Caco-2 (cell line): ENCODE measurements at regions not wholly inside any gene's neighbourhood (a gene's known extent, or its start where the extent isn't known, plus 50 kb on each side); places are given as distances from the start of the nearest gene placed in this dataset.

ENCODE experiments used
- BruUV-seq: library from RNA; stranded (reverse); fragments of 400-500 nt; replicated peaks from 2 replicates; lab custom pipeline; 2021; lab: Mats Ljungman, UMichigan
- CTCF ChIA-PET: fragments of 300-600 bp; sonication (Branson Sonifier 250); formaldehyde crosslinking; loops from one replicate; lab custom pipeline; 2022; ENCODE audit warnings: antibody characterized with exemption; lab: Charles Lee
- POLR2A ChIA-PET: fragments of 300-600 bp; sonication (Branson Sonifier 250); formaldehyde crosslinking; loops from one replicate; lab custom pipeline; 2022; ENCODE audit warnings: antibody characterized with exemption; lab: Charles Lee
- DNase-seq, 2 experiments: peaks; one replicate each; pipeline versions ENCODE4 v3.0.0 to v3.0.0-alpha.2; 2020 to 2022
- H3K27me3 ChIP-seq: replicated peaks from 2 replicates; pipeline ENCODE4 v1.6.0; 2011; ENCODE audit warnings: low read length; ENCODE audit not compliant: control insufficient read depth, insufficient read depth
- H3K36me3 ChIP-seq: 2 replicates; pipeline ENCODE4 v1.5.1; 2011; ENCODE audit warnings: low read length; ENCODE audit not compliant: control insufficient read depth, insufficient read depth
- H3K4me1 ChIP-seq: fragments of 250-450 bp; sonication (Bioruptor Pico); 2 replicates; pipeline ENCODE4 v1.5.1; 2020; ENCODE audit warnings: mild to moderate bottlenecking
- H3K4me3 ChIP-seq: 2 replicates; pipeline ENCODE4 v1.5.1; 2011; ENCODE audit warnings: low read depth, mild to moderate bottlenecking, control low read depth, low read length
- H3K9me3 ChIP-seq: fragments of 250-450 bp; sonication (Bioruptor Pico); 2 replicates; pipeline ENCODE4 v1.5.1; 2020; ENCODE audit warnings: mild to moderate bottlenecking, moderate library complexity
- H3K27ac Mint-ChIP-seq: one replicate; pipeline ENCODE4 v1.8.0; 2022; ENCODE audit warnings: mixed read lengths; ENCODE audit not compliant: unreplicated experiment
- H3K27me3 Mint-ChIP-seq: one replicate; pipeline ENCODE4 v1.8.0; 2022; ENCODE audit warnings: mixed read lengths; ENCODE audit not compliant: insufficient read depth, unreplicated experiment
- H3K36me3 Mint-ChIP-seq: one replicate; pipeline ENCODE4 v1.8.0; 2022; ENCODE audit warnings: mild to moderate bottlenecking, mixed read lengths; ENCODE audit not compliant: insufficient read depth, unreplicated experiment
- H3K4me1 Mint-ChIP-seq: one replicate; pipeline ENCODE4 v1.8.0; 2022; ENCODE audit warnings: low read depth, mixed read lengths; ENCODE audit not compliant: unreplicated experiment
- H3K4me3 Mint-ChIP-seq: one replicate; pipeline ENCODE4 v1.8.0; 2022; ENCODE audit warnings: mild to moderate bottlenecking, moderate library complexity, mixed read lengths; ENCODE audit not compliant: unreplicated experiment
- H3K9me3 Mint-ChIP-seq: one replicate; pipeline ENCODE4 v1.8.0; 2022; ENCODE audit warnings: mixed read lengths; ENCODE audit not compliant: unreplicated experiment
- intact Hi-C: fragments of 100-400 bp; cut with micrococcal nuclease; formaldehyde crosslinking; loops from one replicate; pipeline ENCODE4 v1.10.0; 2022; ENCODE audit not compliant: unreplicated experiment
- TF ChIP-seq, protein P1 (sequence below), 2 experiments: fragments of 200-600 bp in 1 of 2; IDR thresholded peaks; 1 replicate in 1 of 2; 2 replicates in 1 of 2; pipeline versions ENCODE4 v1.5.1 to v1.8.0; 2011 to 2022; ENCODE audit warnings: antibody characterized with exemption in 1 of 2, control low read depth in 1 of 2, inconsistent platforms in 1 of 2, low read depth in 1 of 2, low read length in 1 of 2, mild to moderate bottlenecking in 1 of 2, moderate library complexity in 1 of 2; ENCODE audit not compliant: insufficient read depth in 1 of 2, severe bottlenecking in 1 of 2, unreplicated experiment in 1 of 2

GRCh38 chr1:8267307-8267706 is 50.6 kb upstream of the SLC45A1 start:
- Mint-ChIP-seq H3K36me3 (no peaks in the 10 kb centered on the region), H3K9me3 (no peaks in the 10 kb centered on the region), H3K4me1 (peaks cover 20% of the 10 kb centered on the region), H3K4me3 (no peak overlapping the region), H3K27me3 (no peaks in the 10 kb centered on the region), H3K27ac (peak overlapping the region; percentile 13)
- no peak for DNase-seq
- Histone ChIP-seq H3K27me3 (no peaks in the 10 kb centered on the region), H3K9me3 (no peaks in the 10 kb centered on the region), H3K4me3 (no peak overlapping the region), H3K36me3 (no peaks in the 10 kb centered on the region), H3K4me1 (peaks cover 20% of the 10 kb centered on the region)
- CTCF ChIA-PET: interaction anchor here (0.6 kb wide), 1 partner anchor 262 kb away, joined by 4 read pairs; no protein-coding TSS in a partner anchor
- TF ChIP-seq, protein P1, sequence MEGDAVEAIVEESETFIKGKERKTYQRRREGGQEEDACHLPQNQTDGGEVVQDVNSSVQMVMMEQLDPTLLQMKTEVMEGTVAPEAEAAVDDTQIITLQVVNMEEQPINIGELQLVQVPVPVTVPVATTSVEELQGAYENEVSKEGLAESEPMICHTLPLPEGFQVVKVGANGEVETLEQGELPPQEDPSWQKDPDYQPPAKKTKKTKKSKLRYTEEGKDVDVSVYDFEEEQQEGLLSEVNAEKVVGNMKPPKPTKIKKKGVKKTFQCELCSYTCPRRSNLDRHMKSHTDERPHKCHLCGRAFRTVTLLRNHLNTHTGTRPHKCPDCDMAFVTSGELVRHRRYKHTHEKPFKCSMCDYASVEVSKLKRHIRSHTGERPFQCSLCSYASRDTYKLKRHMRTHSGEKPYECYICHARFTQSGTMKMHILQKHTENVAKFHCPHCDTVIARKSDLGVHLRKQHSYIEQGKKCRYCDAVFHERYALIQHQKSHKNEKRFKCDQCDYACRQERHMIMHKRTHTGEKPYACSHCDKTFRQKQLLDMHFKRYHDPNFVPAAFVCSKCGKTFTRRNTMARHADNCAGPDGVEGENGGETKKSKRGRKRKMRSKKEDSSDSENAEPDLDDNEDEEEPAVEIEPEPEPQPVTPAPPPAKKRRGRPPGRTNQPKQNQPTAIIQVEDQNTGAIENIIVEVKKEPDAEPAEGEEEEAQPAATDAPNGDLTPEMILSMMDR (IDR thresholded peaks at IDR 0.05; ENCODE audit: insufficient read depth in 1 of 2, low read depth in 1 of 2, low read length in 1 of 2, severe bottlenecking in 1 of 2, unreplicated experiment in 1 of 2): no peak
- POLR2A ChIA-PET: no interaction called here
- BruUV-seq: no TSS peak
- intact Hi-C loops: no loop called here

DNA sequence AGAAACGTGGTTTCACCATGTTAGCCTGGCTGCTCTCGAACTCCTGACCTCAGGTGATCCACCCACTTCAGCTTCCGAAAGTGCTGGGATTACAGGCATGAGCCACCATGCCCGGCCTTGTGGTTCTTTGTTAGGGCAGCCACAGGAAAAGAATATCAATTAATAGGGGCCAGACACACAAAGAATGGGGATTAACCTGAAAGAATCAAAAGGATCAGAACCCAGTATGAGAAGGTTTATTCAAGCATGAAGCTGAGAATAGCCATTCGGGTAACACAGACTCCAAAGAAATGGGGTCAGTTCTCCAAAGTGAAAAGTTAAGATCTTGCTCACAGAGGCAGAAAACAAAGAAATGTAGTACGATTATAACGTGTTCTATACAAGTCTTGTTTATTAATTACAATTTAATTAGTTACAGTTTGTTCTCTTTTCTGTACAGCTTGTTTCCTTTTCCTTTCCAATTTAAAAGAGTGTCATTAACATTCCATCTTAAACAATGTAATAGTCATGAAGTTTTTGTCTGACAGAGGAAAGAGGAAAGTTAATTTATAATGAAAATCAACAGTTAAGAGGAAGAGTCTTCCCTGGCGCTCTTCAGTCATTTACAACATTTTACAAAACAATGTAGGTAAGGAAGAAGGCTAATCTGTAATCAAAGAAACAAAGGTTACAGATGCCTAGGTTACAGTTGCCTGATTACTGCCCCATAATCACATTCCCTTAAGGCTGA is 51.3 kb upstream of the SLC45A1 start:
- BruUV-seq: no TSS peak

DNA sequence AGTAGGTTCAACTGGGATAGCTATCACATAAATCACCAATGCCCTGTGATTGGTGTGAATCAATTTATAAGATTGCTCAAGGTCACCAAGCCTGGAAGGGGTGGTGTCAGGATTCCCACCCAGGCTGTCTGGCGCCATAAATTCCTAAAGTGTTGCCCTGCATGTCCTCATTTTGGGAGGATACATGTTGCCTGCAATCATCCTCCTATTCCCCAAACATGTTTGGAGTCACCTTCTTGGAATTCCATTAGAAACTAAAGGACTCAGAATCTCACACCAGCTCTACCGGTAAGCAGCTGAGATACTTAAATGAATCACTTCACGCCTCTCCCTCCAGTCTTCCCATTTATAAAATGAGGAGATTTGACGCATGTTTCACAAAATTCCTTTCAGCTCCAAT is 54.1 kb upstream of the SLC45A1 start:
- H3K36me3 Mint-ChIP-seq: no peaks in the 10 kb centered on the region
- no peaks in the 10 kb centered on the region for H3K9me3 ChIP-seq
- no peaks in the 10 kb centered on the region for H3K36me3 ChIP-seq
- BruUV-seq: no TSS peak
- H3K4me3 ChIP-seq: no peak overlapping the region
- ChIA-PET CTCF (no interaction called here), POLR2A (no interaction called here)
- peaks cover 12% of the 10 kb centered on the region for H3K4me1 ChIP-seq
- no peaks in the 10 kb centered on the region for H3K27me3 Mint-ChIP-seq
- DNase-seq: no peak
- intact Hi-C loops: no loop called here
- no peak overlapping the region for H3K27ac Mint-ChIP-seq
- H3K4me1 Mint-ChIP-seq: peaks cover 15% of the 10 kb centered on the region
- no peaks in the 10 kb centered on the region for H3K27me3 ChIP-seq
- TF ChIP-seq, protein P1 (IDR thresholded peaks at IDR 0.05; ENCODE audit: insufficient read depth in 1 of 2, low read depth in 1 of 2, low read length in 1 of 2, severe bottlenecking in 1 of 2, unreplicated experiment in 1 of 2): no peak
- H3K4me3 Mint-ChIP-seq: no peak overlapping the region
- H3K9me3 Mint-ChIP-seq: no peaks in the 10 kb centered on the region

More for the DNA sequence above, 51.3 kb upstream of the SLC45A1 start:
- Mint-ChIP-seq H3K27me3 (no peaks in the 10 kb centered on the region), H3K4me3 (no peak overlapping the region), H3K36me3 (no peaks in the 10 kb centered on the region), H3K9me3 (no peaks in the 10 kb centered on the region), H3K4me1 (peaks cover 20% of the 10 kb centered on the region), H3K27ac (no peak overlapping the region)
- ChIA-PET POLR2A (no interaction called here), CTCF (interaction anchor here (0.6 kb wide), 1 partner anchor 262 kb away, joined by 4 read pairs; no protein-coding TSS in a partner anchor)
- intact Hi-C loops: no loop called here
- H3K4me3 ChIP-seq: no peak overlapping the region
- TF ChIP-seq, protein P1 (IDR thresholded peaks at IDR 0.05; ENCODE audit: insufficient read depth in 1 of 2, low read depth in 1 of 2, low read length in 1 of 2, severe bottlenecking in 1 of 2, unreplicated experiment in 1 of 2): no peak
- H3K4me1 ChIP-seq: peaks cover 20% of the 10 kb centered on the region
- no peak for DNase-seq
- H3K9me3 ChIP-seq: no peaks in the 10 kb centered on the region
- H3K36me3 ChIP-seq: no peaks in the 10 kb centered on the region
- no peaks in the 10 kb centered on the region for H3K27me3 ChIP-seq
